Mammary epithelial cell (primary cell): ENCODE measurements at regions not wholly inside any gene's neighbourhood (a gene's known extent, or its start where the extent isn't known, plus 50 kb on each side); places are given as distances from the start of the nearest gene placed in this dataset.
"Not testable (repeated sequence)": the region's sequence is repeated elsewhere in the genome, so short reads cannot be mapped to it uniquely, and the experiment has no call there.

Experiments used
- CTCF ChIP-seq, 2 donors: IDR thresholded peaks in 1 of 2; conservative IDR thresholded peaks in 1 of 2; 2 replicates each; pipeline ENCODE4 v1.5.1; 2011 to 2012; ENCODE audit warnings: inconsistent platforms in 2 of 2, low read length in 2 of 2, mild to moderate bottlenecking in 2 of 2, control low read depth in 1 of 2, low read depth in 1 of 2; ENCODE audit not compliant: insufficient read depth in 1 of 2; ENCODE audit errors: extremely low read depth in 1 of 2
- EZH2 ChIP-seq: IDR thresholded peaks from 2 replicates; pipeline ENCODE4 v1.6.1; 2012; ENCODE audit warnings: low read length, inconsistent platforms, borderline replicate concordance

- not testable (repeated sequence) for TF ChIP-seq CTCF (conservative IDR thresholded peaks at IDR 0.05 in 1 of 2, IDR thresholded peaks at IDR 0.05 in 1 of 2; ENCODE audit: extremely low read depth in 1 of 2, insufficient read depth in 1 of 2, low read depth in 1 of 2, low read length in 2 of 2); EZH2
These were observed 101.2 kb downstream of the GOLGA6L6 start for GRCh38 chr15:20440390-20440789.
